OCI-LY3 (cell line): ENCODE measurements at regions not wholly inside any gene's neighbourhood (a gene's known extent, or its start where the extent isn't known, plus 50 kb on each side); places are given as distances from the start of the nearest gene placed in this dataset.

Experiments
- H2AFZ ChIP-seq: fragments of 200-600, 300-600 bp; shearing (Covaris generic); 2 replicates; pipeline ENCODE4 v1.6.0; 2014; ENCODE audit warnings: antibody characterized with exemption, low read depth, low read length
- H3K27ac ChIP-seq: fragments of 200-600, 300-600 bp; sonication (generic); 2 replicates; pipeline ENCODE4 v1.5.1; 2014; ENCODE audit warnings: mild to moderate bottlenecking, low read length, moderate library complexity, mixed read lengths
- H3K27me3 ChIP-seq: fragments of 200-600, 300-600 bp; sonication (generic); 2 replicates; pipeline ENCODE4 v1.6.1; 2014; ENCODE audit warnings: low read depth, low read length, mixed read lengths
- H3K36me3 ChIP-seq: fragments of 200-600, 300-600 bp; sonication (generic); replicated peaks from 2 replicates; pipeline ENCODE3; 2014; ENCODE audit warnings: low read depth, low read length, mixed read lengths
- H3K4me1 ChIP-seq: fragments of 300-600, 200-600 bp; sonication (generic); 2 replicates; pipeline ENCODE4 v1.6.1; 2014; ENCODE audit warnings: low read length, mixed read lengths
- H3K4me2 ChIP-seq: fragments of 200-600, 300-600 bp; sonication (generic); 2 replicates; pipeline ENCODE4 v1.6.1; 2014; ENCODE audit warnings: low read length, mixed read lengths
- H3K4me3 ChIP-seq: fragments of 300-600, 200-600 bp; sonication (generic); 2 replicates; pipeline ENCODE4 v1.5.1; 2014; ENCODE audit warnings: antibody characterized with exemption, mild to moderate bottlenecking, low read length, moderate library complexity
- H3K79me2 ChIP-seq: fragments of 300-600, 200-600 bp; shearing (Covaris generic); 2 replicates; pipeline ENCODE4 v1.6.1; 2014; ENCODE audit warnings: mild to moderate bottlenecking, low read length, mixed read lengths
- H3K9ac ChIP-seq: fragments of 300-600, 200-600 bp; shearing (Covaris generic); 2 replicates; pipeline ENCODE4 v1.6.0; 2014; ENCODE audit warnings: mild to moderate bottlenecking, low read length, moderate library complexity
- H3K9me3 ChIP-seq: fragments of 200-600, 300-600 bp; shearing (Covaris generic); 2 replicates; pipeline ENCODE4 v1.6.1; 2014; ENCODE audit warnings: low read length, mixed read lengths; ENCODE audit not compliant: insufficient read depth
- H4K20me1 ChIP-seq: fragments of 200-600, 300-600 bp; sonication (generic); 2 replicates; pipeline ENCODE4 v1.6.1; 2016; ENCODE audit warnings: low read length, mixed read lengths; ENCODE audit not compliant: insufficient read depth
- CTCF ChIP-seq: fragments of 200-600, 300-600 bp; sonication (generic); IDR thresholded peaks from 2 replicates; pipeline ENCODE4 v1.5.1; 2014; ENCODE audit warnings: antibody characterized with exemption, low read length, low read depth
- EZH2phosphoT487 ChIP-seq: fragments of 200-600 bp; shearing (Covaris generic); IDR thresholded peaks from 2 replicates; pipeline ENCODE4 v1.6.1; 2018; ENCODE audit warnings: antibody characterized with exemption, mixed run types, low read depth

GRCh38 chr5:67459253-67459652 lies 262.7 kb upstream of the CD180 start:
- no peaks in the 10 kb centered on the region for H3K9me3 ChIP-seq
- H3K27ac ChIP-seq = no peak overlapping the region
- no peak overlapping the region for H3K4me2 ChIP-seq
- H3K9ac ChIP-seq = no peak overlapping the region
- no peaks in the 10 kb centered on the region for H3K79me2 ChIP-seq
- no peaks in the 10 kb centered on the region for H4K20me1 ChIP-seq
- no peaks in the 10 kb centered on the region for H3K27me3 ChIP-seq
- H3K4me3 ChIP-seq = no peak overlapping the region
- TF ChIP-seq EZH2phosphoT487 = no peak
- no peak for TF ChIP-seq CTCF
- no peak overlapping the region for H2AFZ ChIP-seq
- peaks cover 9% of the 10 kb centered on the region for H3K4me1 ChIP-seq
- H3K36me3 ChIP-seq = no peaks in the 10 kb centered on the region

GRCh38 chr5:67455970-67456369 lies 259.4 kb upstream of the CD180 start:
- Histone ChIP-seq H3K27me3 (no peaks in the 10 kb centered on the region), H3K36me3 (no peaks in the 10 kb centered on the region), H3K4me1 (peaks cover 9% of the 10 kb centered on the region), H3K4me3 (no peak overlapping the region), H3K9ac (no peak overlapping the region), H3K27ac (no peak overlapping the region), H2AFZ (no peak overlapping the region), H3K79me2 (no peaks in the 10 kb centered on the region), H3K9me3 (no peaks in the 10 kb centered on the region), H4K20me1 (no peaks in the 10 kb centered on the region), H3K4me2 (no peak overlapping the region)
- TF ChIP-seq EZH2phosphoT487 = no peak
- TF ChIP-seq CTCF = no peak

- Histone ChIP-seq H3K79me2 (no peaks in the 10 kb centered on the region), H3K4me3 (no peak overlapping the region), H3K4me1 (peaks cover 9% of the 10 kb centered on the region), H3K27me3 (no peaks in the 10 kb centered on the region), H2AFZ (no peak overlapping the region), H3K4me2 (no peak overlapping the region), H4K20me1 (no peaks in the 10 kb centered on the region), H3K9ac (no peak overlapping the region), H3K27ac (no peak overlapping the region), H3K36me3 (no peaks in the 10 kb centered on the region), H3K9me3 (no peaks in the 10 kb centered on the region)
- TF ChIP-seq EZH2phosphoT487 (no peak), CTCF (no peak)
These were observed 258.5 kb upstream of the CD180 start for GRCh38 chr5:67454957-67455561.

GRCh38 chr5:67453111-67453905 lies 256.7 kb upstream of the CD180 start:
- no peak overlapping the region for H3K9ac ChIP-seq
- no peak for TF ChIP-seq CTCF
- TF ChIP-seq EZH2phosphoT487 = no peak
- H3K4me2 ChIP-seq = no peak overlapping the region
- no peaks in the 10 kb centered on the region for H3K79me2 ChIP-seq
- H3K4me3 ChIP-seq = no peak overlapping the region
- H4K20me1 ChIP-seq = no peaks in the 10 kb centered on the region
- no peak overlapping the region for H2AFZ ChIP-seq
- H3K27ac ChIP-seq = no peak overlapping the region
- H3K27me3 ChIP-seq = no peaks in the 10 kb centered on the region
- H3K9me3 ChIP-seq = no peaks in the 10 kb centered on the region
- H3K36me3 ChIP-seq = no peaks in the 10 kb centered on the region
- H3K4me1 ChIP-seq = peaks cover 9% of the 10 kb centered on the region
